TTC549 (cell line): ENCODE measurements at regions not wholly inside any gene's neighbourhood (a gene's known extent, or its start where the extent isn't known, plus 50 kb on each side); places are given as distances from the start of the nearest gene placed in this dataset.
A peak's percentile ranks its signal among the peaks of the same experiment; 100 is the strongest.

Source experiments
- FAIRE-seq: peaks from 2 replicates; lab custom pipeline; 2012; peaks lifted over from hg19 to GRCh38; lab: Jason Lieb, UNC

DNA sequence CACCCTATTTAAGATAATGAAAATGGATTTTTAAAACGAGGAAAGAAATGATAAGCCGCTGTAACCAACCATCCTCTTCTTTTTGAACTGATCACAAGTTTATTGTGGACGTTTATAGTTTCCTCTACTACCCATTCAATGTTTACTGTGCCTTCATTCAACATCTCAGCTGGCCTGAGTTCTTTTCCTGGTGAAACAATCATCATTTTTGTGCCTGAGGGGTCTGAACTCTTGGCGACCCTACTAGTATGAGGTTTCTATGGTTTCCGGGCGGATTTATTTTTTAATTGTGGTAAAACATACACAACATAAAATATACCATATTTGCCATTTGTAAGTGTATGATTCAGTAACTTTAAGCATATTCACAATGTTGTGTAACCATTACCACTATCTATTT, 100.7 kb downstream of the SPRY1 start:
- FAIRE-seq: no peak

DNA sequence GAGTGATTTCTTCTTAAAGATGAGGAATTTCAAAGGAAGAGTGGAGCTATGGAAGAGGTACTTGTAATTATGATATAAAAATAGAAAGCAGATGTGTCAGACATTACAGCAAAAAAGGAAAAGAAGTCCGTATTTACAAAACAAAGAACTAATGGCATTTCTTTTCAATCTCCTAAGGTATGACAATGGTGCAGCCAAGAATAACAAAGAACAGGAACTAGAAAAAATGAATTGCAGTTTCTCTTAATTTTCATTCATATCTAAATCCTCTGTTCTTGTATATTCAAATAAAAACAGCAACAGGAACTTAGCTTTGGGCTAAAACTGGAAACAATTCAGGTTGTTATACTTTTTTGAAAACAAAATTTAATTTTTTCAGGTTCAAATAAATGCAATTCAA, 105.1 kb downstream of the SPRY1 start:
- FAIRE-seq: no peak

GRCh38 chr4:123503698-123504363, 107.2 kb downstream of the SPRY1 start:
- FAIRE-seq: no peak

DNA sequence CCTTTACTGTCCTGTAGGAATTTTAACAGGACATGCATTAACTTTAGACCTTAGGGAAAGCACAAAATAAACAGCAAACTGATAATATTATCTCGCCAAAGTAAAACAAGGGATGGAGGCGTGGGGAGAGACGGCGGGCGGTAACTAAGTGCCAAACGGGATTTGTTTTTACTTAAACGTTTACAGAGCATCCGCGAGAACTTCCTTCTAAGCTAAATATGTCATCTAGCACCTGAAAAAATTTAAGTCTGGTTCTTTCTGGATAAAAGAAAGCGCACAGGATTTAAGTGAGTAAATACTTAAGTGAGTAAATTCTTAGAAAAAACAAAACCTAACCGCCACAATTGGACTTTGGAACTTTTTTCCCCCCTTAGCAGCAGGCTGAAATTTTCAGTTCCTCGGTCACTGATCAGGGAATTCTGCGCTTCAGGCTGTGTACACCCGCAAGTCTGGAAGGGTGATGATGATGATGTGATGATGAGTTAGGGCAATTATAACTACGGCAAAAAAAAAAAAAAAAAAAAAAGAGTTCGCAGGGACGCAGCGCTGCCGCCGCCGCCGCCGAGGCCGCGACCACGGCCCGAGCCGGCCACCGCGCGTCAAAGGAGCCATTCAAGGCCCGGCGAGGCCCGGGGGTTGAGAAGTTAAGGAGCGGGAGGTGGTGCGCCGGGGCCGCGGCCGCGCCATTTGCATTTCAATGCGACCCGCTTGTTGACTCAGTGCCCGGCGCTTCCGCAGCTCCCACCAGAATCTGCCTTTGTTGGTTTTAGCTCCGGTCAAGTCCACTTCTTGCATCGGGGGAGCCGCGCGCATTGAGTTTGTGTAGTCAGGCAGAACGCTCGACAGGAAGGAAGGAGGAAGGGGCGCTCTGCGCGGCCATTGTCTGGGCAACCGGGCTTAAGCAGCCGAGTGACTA, 108.8 kb downstream of the SPRY1 start:
- FAIRE-seq: peak; percentile 94

- no peak for FAIRE-seq
Observed at GRCh38 chr4:123506011-123506695, 109.6 kb downstream of the SPRY1 start.

GRCh38 chr4:123507376-123507775, 110.8 kb downstream of the SPRY1 start:
- FAIRE-seq: no peak

GRCh38 chr4:123510221-123510620, 113.6 kb downstream of the SPRY1 start:
- no peak for FAIRE-seq

- no peak for FAIRE-seq
Observed at GRCh38 chr4:123510659-123511058, 114.1 kb downstream of the SPRY1 start.

DNA sequence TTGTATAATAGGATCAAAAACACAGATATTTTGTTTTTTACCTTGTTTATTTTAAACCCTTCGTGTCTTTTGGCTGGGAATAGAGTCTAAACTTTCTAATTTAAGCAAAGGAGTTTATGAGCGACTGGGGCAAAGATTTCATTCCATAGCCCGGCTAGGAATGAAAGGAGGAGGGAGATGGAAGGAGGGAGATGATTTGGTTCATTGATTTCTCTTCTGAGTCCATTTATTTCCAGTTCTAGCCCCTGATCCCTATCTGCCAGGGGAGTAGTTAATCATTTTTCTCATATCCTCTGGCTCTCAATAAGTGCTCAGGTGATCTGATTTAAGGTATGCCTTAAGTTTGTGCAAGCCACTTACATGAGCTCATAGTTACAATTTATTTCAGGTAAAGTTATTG, 120.0 kb downstream of the SPRY1 start:
- FAIRE-seq: no peak

DNA sequence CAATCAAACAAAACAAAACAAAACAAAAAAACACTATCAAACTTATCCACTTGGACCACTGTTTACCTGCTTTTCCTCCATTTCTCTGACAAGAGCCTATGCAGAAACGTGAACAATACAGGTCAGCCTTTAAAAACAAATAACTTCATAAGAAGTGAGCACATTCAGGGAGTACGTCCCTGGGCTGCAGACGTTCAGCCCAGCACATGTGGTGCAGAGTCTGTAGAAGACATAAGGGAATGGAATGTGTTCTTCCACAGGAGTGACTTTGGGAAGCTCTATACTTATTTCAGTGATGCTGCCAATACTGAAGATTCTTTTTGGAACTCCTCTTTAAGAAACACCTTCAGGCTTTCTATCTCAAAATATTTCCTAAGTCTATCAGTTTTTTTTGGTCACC, 120.6 kb downstream of the SPRY1 start:
- peak; percentile 39 for FAIRE-seq

DNA sequence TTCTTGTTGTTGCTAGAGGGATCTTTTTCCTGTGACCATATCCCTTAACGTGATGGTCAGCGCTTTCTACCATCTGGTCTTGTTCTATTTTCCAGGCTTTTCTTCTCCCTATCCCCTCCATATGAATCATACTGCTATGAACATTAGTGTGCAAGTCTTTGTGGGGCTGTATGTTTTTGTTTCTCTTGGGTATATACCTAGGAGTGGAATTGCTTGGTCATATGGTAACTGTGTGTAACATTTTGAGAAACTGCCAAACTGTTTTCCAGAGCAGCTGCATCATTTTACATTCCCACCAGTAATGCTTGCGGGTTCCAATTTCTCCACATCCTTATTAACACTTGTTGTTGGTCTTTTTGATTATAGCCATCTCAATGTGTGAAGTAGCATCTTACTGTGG, 121.4 kb downstream of the SPRY1 start:
- no peak for FAIRE-seq

DNA sequence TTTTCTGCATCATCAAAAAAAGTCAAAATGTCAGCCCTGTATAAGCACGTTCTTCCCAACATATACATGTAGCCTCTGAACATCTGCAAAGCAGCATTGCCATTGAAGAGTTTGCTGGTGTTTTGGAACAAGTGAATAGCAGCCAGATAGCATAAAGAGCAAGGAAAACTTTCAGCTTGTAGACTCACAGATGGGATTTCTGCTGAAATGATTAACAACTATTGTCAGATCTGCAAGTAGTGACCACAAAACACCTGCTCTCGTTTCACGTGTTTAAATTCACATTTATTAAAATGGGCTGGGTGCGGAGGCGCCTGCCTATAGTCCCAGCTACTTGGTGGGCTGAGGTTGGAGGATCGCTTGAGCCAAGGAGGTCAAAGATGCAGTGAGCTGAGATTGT, 123.7 kb downstream of the SPRY1 start:
- FAIRE-seq: no peak

- no peak for FAIRE-seq
Observed at GRCh38 chr4:123522081-123522480, 125.5 kb downstream of the SPRY1 start.

- FAIRE-seq: no peak
Observed at GRCh38 chr4:123522646-123523045, 126.1 kb downstream of the SPRY1 start.

- FAIRE-seq: peak; percentile 29
Observed at GRCh38 chr4:123524958-123525628, 128.5 kb downstream of the SPRY1 start.

DNA sequence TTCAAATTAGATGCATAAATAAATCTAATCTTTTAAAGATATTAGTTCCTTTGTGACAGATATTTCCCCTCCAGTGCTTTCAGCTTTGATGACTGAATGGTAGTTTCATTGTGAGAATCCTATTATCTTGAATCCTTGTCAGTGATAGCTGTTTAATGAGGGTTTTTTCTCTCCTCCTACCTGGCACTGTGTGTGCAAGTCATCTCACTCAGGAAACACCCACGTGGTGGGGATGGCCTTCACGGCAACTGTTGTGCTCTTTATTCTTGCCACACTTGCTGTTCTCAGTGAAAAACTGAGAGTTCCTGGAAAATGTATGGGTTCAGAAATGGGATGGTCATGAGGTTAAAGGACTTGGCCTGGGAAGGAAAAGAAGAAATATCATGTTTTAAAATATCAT, 129.9 kb downstream of the SPRY1 start:
- FAIRE-seq: no peak

GRCh38 chr4:123528501-123529277, 132.1 kb downstream of the SPRY1 start:
- FAIRE-seq: no peak

- no peak for FAIRE-seq
Observed at GRCh38 chr4:123529278-123529568, 132.6 kb downstream of the SPRY1 start.

DNA sequence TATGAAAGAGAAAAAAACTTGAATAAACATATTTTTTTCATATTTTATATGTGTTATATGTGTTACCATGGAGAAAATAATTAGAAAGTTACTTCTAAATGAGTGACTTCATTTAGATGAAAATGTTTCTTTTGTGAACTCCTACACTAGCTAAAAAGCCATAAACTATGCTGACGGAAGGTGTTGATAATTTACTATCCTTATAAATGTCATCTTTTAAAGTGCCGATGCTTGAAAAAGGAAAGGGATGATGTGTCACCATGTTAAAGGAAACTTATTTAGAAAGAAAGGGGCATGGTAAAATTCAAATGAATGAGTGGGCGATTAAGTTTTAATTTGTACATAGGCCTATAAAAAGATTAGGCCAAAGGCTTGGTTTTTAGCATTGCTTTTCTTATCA, 133.8 kb downstream of the SPRY1 start:
- FAIRE-seq: no peak

- FAIRE-seq: no peak
Observed at GRCh38 chr4:123535037-123535748, 138.6 kb downstream of the SPRY1 start.

- FAIRE-seq: no peak
Observed at GRCh38 chr4:123536225-123536624, 139.6 kb downstream of the SPRY1 start.
